ENCODE measurements at regions not wholly inside any gene's neighbourhood (a gene's known extent, or its start where the extent isn't known, plus 50 kb on each side); places are given as distances from the start of the nearest gene placed in this dataset.
"Not testable (repeated sequence)": the region's sequence is repeated elsewhere in the genome, so short reads cannot be mapped to it uniquely, and the experiment has no call there.

DNA sequence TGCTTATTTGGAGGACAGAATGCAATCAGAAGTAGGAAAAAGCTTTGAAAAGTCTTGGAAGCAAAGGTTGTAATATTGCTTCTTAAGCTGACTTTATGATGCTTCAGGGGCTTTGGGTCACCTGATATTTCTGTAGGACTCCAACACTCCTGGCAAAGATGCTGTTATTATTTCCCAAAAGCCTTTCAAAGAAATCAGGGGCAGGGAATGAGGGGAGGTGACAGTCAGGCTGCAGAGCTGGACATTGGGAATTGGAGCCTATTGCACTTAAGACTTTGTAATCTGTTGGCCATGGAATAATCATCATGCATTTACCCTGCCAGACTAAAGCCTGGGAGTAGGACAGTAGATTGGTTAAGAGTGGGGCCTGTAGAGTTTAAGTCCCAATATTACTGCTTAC is 168.3 kb upstream of the IL12B start:
- no peak for DNase-seq (ENCODE audit: low read depth in 2 of 2)

DNA sequence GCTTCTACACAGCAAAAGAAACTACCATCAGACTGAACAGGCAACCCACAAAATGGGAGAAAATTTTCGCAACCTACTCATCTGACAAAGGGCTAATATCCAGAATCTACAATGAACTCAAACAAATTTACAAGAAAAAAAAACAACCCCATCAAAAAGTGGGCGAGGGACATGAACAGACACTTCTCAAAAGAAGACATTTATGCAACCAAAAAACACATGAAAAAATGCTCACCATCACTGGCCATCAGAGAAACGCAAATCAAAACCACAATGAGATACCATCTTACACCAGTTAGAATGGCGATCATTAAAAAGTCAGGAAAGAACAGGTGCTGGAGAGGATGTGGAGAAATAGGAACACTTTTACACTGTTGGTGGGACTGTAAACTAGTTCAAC is 171.8 kb upstream of the IL12B start:
- not testable (repeated sequence) for DNase-seq (ENCODE audit: low read depth in 2 of 2)

DNA sequence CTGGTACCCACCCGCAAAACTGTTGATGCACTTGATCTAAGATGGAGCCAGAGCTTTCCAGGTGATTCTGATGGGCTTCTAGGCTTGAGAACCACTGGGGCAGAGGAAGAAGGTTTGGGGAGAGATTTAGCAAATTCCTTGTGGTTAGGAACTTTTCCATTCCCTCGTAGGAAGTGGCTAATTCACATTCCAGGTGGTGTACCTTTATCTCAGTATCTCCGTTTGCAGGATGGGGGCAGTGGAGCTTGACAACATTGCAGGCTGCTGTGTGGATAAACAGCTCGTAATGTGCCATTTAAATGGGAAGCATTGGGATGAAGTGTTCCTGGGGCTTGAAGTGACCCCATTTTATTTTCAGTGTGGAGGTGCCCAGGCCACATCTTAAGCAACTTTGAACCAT is 172.9 kb upstream of the IL12B start:
- DNase-seq (ENCODE audit: low read depth in 2 of 2), result no peak

DNA sequence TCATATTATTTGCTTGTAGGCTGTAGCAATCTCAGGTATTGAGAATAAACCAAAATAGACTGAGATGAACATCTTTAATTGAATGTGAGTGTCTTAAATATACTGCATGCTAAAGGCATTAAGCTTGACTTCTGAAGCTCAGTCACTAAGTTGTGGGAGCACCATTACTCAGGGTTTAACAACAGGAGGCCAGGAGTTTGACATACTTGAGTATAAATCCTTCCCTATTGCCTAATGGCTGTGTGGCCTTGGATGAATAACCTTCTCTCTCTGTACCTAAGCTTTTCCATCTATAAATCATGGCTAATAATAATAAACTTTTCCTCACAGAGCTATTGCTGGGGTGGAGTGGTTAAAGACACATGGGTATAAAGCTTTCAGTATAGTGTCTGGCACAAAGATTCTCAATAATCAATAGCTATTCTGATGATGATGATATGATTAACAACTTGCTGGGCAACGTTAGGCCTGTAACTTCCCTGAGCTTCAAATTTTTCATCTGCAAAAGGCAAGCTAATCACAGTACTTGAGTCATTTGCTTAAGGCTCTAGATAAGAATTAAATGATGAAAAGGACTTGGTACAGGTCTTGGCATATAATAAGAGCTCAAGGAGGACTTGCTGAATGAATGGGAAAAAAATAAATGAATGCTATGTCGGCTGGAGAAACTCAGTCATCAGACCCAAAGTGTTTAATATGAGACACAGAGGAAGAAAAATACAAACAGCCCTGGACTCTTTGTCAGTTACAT is 174.0 kb upstream of the IL12B start:
- DNase-seq (ENCODE audit: low read depth in 2 of 2), result no peak

DNA sequence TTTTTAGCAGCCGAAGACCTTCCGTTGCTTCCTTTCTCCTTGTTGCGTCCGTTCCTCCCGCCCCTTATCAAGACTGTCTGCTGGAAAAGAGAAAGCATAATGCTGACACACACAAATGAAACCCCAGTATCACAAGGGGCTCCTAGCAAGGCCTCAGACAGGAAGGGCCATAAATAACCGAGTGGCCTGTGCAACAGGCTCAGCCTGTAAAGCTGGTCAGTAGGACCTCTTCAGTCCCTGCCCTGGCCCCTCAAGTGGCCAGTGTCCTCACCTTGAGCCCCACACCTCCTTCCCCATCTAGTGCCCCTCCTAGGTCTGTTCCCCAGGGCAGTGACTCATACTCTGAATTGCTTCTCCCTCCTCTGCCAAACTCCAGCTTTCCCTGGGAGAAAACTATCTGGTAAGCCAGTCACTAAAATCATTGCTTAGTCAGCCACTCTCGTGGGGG is 174.6 kb upstream of the IL12B start:
- no peak for DNase-seq (ENCODE audit: low read depth in 2 of 2)

DNA sequence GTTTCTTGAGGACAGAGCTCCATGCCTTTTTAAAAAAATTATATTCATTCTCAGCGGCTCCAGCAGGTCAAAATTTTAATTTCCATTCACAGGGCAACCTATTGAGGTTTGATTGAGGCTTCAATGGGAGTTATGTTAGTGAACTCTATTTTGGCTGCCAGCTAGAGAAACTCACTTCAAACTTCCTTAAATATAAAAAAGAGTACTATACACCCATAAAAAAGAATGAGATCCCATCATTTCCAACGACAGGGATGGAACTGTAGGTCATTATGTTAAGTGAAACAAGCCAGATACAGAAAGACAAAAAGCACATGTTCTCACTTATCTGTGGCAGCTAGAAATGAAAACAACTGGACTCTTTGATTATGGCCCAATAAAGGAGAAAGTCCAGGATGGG is 176.8 kb upstream of the IL12B start:
- no peak for DNase-seq (ENCODE audit: low read depth in 2 of 2)

DNA sequence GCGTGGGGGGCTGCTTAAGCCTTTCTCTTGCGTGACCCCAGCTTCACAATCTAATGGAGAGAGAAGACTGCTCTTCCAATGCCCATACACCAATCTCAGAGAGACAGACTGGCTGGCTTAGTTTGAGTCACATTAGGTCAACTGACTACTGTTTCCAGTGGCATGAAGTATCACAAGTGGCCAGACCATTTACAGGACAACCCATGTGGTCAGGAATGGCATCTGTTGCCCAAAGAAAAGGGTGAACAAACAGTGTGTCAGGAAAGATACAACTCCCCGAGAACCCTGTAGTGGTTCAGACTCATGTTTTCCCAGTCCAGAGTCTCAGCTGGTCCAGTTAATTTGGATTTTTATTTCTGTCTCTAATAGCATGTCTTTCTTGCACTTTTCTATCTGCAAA is 177.4 kb upstream of the IL12B start:
- DNase-seq (ENCODE audit: low read depth in 2 of 2), result no peak

DNA sequence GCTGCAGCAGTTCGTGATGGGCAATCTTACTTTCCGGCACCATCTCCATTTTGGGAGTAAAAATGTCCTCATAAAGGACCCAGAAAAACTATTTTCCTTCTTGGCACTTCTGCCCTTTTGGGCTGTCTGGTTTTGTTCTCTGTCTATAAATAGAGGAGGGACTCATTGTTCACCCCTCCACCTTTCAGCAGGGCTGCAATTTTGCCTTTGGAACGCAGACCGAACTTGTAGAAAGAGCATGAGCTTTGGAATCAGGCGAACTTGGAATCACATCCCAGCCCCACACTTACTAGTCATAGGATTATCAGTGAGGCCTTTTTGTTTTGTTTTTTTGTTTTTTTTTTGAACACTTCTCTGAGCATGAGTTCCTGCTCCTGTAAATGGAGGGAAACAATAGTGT is 178.1 kb upstream of the IL12B start:
- DNase-seq (ENCODE audit: low read depth in 2 of 2), result no peak

DNA sequence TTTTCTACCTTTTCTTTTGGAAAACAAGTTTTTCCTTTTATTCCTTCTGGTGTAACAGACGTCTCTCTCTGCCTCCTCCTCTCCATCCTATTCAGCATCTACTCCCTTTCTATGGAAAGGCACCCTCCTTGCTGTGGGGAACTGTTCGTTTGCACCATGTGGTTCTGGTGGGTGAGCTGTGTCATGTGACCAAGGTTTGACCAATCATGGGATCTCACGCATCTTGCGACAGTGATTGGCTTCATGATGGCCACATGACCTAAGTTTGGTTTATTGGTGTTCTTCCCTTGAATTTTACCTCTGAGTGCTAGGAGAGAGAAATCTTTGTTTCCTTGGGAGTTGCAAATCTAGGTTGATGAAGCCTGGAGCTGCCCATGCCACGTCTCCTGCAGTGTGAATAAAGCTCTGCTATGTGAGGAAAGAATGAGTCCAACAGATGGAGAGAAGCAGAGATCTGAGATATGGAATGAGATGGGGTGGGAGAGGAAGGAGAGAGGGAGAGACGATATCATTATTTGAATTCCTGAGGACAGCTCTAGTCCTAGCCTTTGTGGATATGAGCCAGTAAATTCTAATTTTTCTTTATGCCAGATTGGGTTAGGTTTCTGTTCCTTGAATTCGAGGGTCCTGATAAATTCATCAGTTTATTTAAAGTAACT is 178.8 kb upstream of the IL12B start:
- DNase-seq (ENCODE audit: low read depth in 2 of 2), result no peak

DNA sequence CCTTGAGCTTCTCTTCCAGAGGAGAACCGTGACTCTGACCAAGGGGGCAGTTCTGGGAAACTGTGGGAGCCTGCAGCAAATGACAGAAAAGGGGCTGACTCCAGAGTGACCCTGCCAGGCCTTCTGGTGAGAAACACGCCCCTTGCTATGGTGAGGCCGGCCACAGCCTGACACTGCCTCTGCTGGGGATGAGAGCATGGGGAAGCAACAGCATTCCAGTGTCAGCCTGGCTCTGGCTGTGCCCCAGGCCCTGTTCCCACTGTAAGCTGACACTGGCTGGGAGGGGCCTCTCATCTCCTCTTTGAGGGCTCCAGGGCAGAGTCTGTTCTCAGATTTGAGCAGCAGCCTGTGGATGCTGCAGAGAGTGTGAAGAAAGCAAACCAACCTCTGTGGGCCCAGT is 180.0 kb upstream of the IL12B start:
- no peak for DNase-seq (ENCODE audit: low read depth in 2 of 2)

DNA sequence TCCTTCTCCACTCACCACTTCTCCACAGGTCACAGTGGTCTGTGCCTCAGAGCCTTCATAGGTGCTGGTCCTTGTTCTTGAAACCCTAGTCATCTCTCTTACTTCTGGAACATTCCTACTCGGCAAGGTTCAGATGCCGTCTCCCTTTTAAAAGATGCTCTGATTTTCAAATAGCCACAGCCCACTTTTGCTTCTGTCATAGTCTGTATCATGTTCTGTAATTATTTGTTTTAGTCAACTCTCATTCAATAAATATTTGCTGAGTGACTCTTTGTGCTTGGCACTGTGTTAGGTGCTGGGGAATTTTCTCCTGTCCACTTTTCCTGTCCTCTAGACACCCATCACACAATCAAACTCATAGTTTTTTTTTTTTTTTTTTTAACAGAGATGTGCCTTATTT is 181.3 kb upstream of the IL12B start:
- DNase-seq (ENCODE audit: low read depth in 2 of 2), result no peak

DNA sequence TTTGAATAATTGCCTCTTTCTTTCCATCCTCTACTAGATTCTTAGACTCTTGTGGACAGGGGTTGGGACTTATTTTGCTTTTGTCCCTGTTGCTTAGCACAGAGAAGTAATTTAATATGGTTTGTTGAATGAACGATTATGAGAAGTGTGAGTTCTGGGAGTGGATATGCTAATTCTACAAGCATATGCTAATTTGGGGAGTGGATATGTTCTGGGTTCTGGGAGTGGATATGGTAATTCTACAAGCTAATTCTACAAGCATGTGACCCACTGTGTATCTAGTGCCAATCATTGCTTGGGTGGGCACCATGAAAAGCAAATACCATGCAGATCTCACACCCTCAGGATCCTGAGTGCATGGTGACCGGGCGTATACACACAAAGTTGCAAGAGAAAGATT is 181.8 kb upstream of the IL12B start:
- no peak for DNase-seq (ENCODE audit: low read depth in 2 of 2)

DNA sequence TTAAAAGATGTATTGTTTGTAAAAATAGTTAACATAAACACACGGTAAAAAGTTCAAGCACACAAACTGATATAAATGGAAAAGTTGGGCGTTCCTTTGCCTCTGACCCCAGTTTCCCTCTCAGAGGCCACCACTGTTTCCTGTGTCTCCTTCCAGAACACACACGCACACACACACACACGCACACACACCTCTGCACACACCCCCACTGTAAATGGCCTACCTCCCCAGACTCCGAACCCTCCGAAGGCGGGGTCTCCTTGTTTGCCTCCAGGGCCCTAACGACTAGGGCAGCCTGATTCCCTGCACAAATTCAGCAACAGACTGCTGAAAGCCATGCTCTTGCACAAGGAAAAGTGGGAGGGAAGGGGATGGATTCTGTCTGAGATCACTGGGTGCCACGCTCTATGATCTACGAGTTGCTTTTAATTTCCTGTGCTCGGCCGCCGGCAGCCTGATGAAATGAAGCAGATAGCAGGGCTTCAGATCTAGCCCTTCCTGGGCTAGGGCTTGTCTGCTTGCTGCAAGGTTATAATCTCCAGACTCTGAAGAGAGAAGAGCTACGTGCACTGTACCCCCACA is 184.0 kb upstream of the IL12B start:
- DNase-seq (ENCODE audit: low read depth in 2 of 2), result no peak

DNA sequence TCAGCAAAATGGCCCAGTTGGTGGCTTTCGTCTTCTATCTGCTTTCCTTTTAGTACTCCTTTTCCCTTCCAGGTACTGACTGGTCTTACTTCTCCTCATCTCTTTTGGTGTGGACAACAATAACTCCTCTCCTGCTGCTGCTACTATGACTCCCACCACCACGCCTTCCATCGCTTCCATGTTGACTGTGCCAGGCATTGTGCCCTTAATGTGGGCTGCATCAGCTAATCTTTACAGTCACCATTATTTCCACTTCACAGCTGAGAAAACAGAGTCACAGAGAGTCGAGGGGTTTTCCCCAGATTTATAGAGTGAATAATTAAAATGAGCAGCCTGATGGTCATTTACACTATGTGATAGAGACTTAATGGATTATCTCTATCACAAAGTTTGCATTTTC is 184.9 kb upstream of the IL12B start:
- DNase-seq (ENCODE audit: low read depth in 2 of 2), result no peak

DNA sequence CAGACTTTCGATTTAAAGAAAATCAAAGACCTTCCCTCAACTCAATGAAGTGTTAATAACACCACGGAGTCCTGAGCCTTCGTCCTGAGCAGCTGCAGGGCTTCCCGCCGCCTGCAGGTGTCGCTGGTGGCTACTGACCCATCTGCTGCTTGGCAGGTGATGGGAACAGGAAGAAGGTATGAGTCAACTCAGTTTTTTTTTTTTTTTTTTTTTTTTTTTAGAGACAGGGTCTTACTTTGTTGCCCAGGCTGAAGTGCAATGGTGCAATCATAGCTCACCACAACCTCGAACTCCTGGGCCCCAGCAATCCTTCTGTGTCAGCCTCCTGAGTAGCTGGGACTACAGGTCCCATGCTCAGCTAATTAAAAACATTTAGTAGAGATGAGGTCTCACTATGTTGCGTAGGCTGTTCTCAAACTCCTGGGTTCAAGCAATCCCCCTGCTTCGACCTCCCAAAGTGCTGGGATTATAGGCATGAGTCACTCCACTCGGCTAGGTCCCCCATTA is 185.7 kb upstream of the IL12B start:
- DNase-seq (ENCODE audit: low read depth in 2 of 2), result peak; percentile 33 to 47

DNA sequence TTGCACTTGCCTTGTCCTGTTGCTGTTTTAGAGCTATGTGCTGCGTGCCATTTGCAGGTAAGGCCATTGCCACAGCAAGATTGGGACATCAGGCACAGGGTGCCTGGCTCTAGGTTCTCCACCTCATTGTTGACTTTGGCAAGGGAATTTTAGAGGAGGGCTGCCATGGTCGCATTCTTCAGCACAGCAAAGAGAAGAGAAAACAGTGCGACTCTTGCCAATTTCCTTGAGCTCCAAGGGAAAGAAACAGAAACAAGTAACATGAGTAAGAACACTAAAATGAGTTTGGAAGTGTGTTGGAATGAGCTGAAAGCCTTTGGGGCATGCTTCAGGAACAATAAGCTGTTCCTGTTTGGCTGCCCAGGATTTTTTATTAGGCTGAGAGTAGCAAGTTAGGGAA is 188.1 kb upstream of the IL12B start:
- DNase-seq (ENCODE audit: low read depth in 2 of 2), result no peak

DNA sequence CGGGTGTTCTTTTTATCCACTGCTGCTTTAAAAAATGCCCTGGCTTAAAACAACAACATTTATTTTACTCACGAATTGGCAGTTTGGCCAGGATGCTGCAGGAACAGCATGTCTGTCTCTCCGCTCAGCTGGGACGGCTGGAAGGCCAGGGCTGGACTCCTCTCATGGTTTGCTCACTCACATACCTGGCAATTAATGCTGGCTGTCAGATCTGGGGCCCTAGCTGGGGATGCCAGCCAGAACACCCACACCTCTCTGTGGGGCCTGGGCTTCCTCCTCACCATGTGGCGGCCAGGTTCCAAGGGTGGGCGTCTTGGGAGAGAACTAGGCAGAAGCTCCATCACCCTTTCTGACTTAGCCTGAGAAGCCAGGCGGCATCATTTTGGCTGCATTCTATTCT is 189.1 kb upstream of the IL12B start:
- no peak for DNase-seq (ENCODE audit: low read depth in 2 of 2)

DNA sequence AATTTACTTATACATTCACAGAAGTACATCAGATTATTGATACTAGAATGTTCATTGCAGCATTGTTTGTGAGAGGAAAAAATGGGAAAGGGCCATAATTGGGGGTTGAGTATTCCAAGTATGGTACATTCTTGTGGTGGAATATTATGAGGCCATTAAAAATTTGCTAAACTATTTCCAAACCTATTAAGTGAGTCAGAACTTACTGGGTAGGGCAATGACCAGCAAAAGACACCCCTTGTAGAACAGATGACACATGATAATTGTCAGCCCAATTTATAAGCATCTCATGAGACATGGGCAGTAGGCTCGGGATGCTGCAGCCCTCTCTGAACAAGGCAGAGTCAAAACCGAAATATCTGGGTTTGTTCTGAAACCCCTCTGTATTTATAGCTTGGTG is 192.6 kb upstream of the IL12B start:
- no peak for DNase-seq (ENCODE audit: low read depth in 2 of 2)

DNA sequence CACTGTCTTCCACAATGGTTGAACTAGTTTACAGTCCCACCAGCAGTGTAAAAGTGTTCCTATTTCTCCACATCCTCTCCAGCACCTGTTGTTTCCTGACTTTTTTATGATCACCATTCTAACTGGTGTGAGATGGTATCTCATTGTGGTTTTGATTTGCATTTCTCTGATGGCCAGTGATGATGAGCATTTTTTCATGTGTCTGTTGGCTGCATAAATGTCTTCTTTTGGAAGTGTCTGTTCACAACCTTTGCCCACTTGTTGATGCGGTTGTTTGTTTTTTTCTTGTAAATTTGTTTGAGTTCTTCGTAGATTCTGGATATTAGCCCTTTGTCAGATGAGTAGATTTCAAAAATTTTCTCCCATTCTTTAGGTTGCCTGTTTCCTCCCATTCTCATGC is 194.0 kb upstream of the IL12B start:
- not testable (repeated sequence) for DNase-seq (ENCODE audit: low read depth in 2 of 2)

DNA sequence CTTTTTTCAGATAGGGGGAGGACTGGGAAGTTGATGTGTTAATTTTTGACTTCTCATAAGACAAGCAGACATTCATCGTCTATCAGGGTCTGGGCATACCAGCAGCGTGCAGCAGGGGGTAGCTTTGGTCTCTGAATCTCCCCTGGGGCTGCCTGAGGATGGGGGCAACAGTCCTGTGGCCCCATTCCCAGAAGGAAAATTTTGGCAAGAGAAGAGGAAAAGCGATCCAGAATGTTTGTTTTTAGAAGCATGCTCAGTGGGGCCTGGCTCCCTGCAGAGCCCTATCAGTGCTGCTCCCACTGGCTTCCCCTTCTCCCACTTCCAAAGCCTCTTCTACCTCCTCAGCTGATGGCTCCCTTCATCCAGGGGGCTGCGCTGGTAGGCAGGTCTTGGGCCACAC is 194.8 kb upstream of the IL12B start:
- DNase-seq (ENCODE audit: low read depth in 2 of 2), result no peak

DNA sequence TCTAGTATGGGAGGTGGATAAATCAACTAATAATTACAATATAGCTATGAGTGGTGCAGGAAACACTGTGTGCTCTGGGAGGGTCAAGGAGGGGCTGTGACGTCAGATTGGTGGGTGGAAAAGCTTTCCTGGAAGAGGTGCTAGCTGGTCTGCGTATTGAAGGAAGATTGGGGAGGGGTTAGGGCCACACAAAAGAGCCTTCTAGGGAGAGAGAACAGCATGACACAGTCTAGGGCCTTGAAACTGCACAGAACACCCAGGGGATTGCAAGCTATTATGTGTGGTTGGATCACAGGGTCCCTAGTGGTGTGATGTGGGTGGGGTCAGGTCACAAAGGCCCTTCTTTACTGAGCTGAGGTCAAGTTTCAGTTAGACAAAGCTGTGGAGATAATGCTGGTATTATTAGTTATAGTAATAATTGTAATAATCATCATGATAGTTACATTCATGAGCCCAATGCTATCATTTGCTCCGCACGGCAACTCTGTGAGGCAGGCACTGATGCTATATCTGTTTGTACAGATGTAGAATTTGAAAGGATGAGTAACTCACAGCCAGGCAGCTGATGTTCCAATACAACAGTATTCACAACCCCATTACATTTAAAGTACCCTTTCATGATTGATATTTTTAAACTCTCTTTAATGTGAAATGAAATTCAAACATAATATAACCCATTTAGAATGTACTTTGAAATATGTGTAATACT is 197.4 kb upstream of the IL12B start:
- no peak for DNase-seq (ENCODE audit: low read depth in 2 of 2)

DNA sequence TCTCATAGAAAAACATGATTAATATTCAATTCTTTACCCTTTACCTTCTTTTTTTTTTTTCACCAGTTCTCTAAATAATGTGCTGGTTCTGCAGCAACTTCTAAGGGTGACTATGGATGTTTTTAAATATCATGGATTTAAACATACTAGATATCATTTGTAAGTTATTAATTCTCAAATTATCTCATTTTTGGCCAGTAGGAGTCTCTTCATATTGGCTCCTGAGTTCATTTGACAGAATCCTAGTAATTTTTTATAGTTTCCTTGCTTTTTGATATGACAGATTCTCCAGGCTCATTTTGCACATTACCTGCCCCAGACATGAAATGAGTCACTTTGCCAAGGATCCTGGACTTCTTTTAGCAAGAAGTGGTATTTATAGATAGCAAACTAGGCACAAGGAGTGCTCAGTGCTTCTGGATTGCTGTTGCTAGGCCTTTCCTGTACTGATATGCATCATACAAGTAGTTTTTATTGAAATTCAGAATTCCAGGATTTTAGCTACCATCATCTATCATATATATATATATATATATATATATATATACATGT is 201.3 kb upstream of the IL12B start:
- no peak for DNase-seq (ENCODE audit: low read depth in 2 of 2)

Data from activated CD8-positive, alpha-beta memory T cell treated with anti-CD3 and anti-CD28 coated beads for 4 hours (primary cell).